Activated naive CD4-positive, alpha-beta T cell treated with anti-CD3 and anti-CD28 coated beads, Interleukin-2, amount 10 ng/mL, durations not matched to agents 7 days and 5 days (primary cell): ENCODE measurements at regions not wholly inside any gene's neighbourhood (a gene's known extent, or its start where the extent isn't known, plus 50 kb on each side); places are given as distances from the start of the nearest gene placed in this dataset.

ENCODE experiments used
- CTCF ChIA-PET: fragments of 350-600 bp; sonication (Branson Sonifier 250); formaldehyde crosslinking; loops from one replicate; lab custom pipeline; 2021; ENCODE audit warnings: antibody characterized with exemption; lab: Charles Lee
- DNase-seq: peaks from one replicate; pipeline ENCODE4 v3.0.0-alpha.2; 2020
- H3K27ac Mint-ChIP-seq: one replicate; pipeline ENCODE4 v1.8.0; 2021; ENCODE audit warnings: mild to moderate bottlenecking, moderate library complexity, mixed read lengths
- H3K27me3 Mint-ChIP-seq: one replicate; pipeline ENCODE4 v1.8.0; 2021; ENCODE audit warnings: mild to moderate bottlenecking, mixed read lengths
- H3K36me3 Mint-ChIP-seq: one replicate; pipeline ENCODE4 v1.8.0; 2021; ENCODE audit warnings: mixed read lengths
- H3K4me1 Mint-ChIP-seq: one replicate; pipeline ENCODE4 v1.8.0; 2021; ENCODE audit warnings: mixed read lengths
- H3K4me3 Mint-ChIP-seq: one replicate; pipeline ENCODE4 v1.8.0; 2021; ENCODE audit warnings: mild to moderate bottlenecking, moderate library complexity, mixed read lengths
- H3K9me3 Mint-ChIP-seq: one replicate; pipeline ENCODE4 v1.8.0; 2021; ENCODE audit warnings: mixed read lengths

DNA sequence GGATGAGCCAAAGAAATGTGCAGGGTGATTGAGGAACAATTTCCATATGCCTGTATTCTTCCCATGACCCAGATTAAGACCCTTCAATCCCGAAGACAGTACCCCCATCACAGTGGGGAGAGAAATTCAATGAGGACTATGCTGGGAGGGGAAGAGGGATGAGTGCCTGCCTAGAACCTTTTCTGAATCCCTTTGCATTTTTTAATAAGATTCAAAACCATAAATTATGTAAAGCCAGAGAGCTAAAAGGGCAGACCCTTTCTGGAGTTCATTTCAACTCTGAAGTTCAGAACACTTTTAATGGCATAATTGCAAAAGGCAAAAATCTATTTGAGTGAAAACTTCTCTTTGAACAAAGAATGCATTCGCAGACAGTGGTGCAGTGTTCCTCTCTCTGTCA is 529.5 kb downstream of the NTRK3 start:
- peaks cover 3% of the 10 kb centered on the region for H3K4me1 Mint-ChIP-seq
- CTCF ChIA-PET, result no interaction called here
- no peaks in the 10 kb centered on the region for H3K36me3 Mint-ChIP-seq
- DNase-seq, result no peak
- H3K27me3 Mint-ChIP-seq, result peaks cover 14% of the 10 kb centered on the region
- H3K27ac Mint-ChIP-seq, result no peak overlapping the region
- no peaks in the 10 kb centered on the region for H3K9me3 Mint-ChIP-seq
- H3K4me3 Mint-ChIP-seq, result no peak overlapping the region

DNA sequence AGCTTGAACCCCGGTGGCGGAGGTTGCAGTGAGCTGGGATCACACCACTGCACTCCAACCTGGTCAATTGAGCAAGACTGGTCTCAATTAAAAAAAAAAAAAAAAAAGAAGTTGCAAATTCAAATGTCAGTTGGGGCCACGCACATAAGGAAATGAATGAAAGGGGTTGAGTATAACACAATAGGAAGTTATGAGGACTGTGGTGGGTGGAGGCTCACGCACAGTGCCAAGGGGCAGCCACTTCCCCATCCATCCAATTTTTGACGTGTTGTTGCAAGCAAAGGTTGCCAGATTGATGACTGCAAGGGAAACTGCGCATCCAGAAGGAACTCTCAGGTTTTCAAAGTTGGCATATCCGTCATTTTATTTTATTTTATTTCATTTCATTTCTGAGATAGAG is 532.2 kb downstream of the NTRK3 start:
- peaks cover 14% of the 10 kb centered on the region for H3K27me3 Mint-ChIP-seq
- CTCF ChIA-PET, result no interaction called here
- peaks cover 4% of the 10 kb centered on the region for H3K9me3 Mint-ChIP-seq
- DNase-seq, result no peak
- no peaks in the 10 kb centered on the region for H3K36me3 Mint-ChIP-seq
- H3K27ac Mint-ChIP-seq, result no peak overlapping the region
- no peak overlapping the region for H3K4me3 Mint-ChIP-seq
- peaks cover 3% of the 10 kb centered on the region for H3K4me1 Mint-ChIP-seq

DNA sequence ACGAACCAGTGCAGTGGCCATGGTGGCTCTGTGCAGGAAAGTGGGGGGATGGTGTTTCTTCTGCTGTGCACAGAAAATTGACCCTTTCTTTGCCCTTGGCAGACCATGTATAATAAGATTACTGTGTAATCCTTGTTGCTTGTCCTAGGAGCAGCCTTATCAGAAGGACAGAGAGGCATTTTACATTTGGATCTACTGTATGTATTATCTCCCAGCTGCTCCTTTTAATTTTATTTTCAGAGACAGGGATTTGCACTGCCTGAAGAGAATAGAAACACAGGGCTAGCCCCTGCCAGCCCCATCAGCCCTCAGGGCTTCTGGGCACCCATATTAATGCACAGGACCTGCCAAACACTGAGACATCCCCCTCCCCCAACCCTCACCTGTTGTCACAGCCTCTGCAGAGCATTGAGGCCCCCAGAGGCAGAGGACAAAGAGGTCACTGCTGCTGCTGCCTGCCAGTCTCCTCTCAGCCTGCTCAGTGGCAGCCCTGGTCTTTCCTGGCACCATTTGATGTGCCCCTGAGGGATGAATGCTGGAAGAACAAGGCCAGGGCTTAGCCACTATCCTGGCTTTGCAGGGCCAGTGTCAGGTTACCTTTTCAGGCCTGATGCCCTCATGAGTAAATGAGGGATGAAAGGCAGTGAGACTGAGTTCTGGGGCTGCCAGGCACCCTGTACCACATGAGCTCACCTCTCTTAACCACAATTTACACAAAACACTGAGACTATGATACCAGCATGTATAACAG is 533.4 kb downstream of the NTRK3 start:
- Mint-ChIP-seq H3K27me3 (peaks cover 14% of the 10 kb centered on the region), H3K36me3 (no peaks in the 10 kb centered on the region), H3K4me3 (no peak overlapping the region), H3K9me3 (peaks cover 4% of the 10 kb centered on the region), H3K4me1 (peaks cover 3% of the 10 kb centered on the region), H3K27ac (no peak overlapping the region)
- DNase-seq, result no peak
- CTCF ChIA-PET, result no interaction called here

DNA sequence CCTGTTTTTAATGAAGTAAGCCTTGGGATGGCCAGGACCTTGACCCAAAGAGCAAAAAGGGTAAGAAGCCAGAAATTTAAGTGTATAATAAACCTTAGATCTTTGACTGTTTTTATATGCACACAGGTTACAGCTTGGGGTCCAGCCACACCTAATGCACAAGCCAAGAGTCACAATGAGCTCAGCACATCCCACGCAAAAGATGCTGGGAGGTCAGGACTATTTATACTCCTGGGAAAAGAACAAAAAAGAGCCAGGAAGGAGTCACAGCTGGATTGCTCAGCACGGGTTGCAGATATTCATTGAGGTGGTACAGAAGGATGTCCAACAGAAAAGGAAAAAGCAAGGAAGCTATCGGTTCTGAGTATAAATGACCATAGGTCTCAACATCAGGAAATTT is 536.3 kb downstream of the NTRK3 start:
- Mint-ChIP-seq H3K36me3 (no peaks in the 10 kb centered on the region), H3K4me1 (peaks cover 3% of the 10 kb centered on the region)

DNA sequence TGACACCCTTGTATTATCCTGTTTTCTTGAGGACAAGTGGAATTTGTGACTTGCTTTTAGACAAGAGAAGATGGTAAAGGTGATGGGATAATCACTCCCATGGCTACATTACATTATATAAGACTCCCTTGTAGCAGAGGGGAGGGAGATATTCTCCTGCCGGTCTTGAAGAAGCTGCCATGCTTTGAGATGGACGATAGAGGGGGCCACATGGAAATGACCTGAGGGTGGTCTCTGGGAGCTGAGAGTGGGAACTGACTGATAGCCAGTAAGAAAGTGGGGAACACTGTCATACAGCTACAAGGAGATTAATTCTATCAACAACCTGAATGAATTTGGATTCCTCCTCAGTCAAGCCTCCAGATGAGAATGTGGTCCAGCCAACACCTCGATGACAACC is 540.1 kb downstream of the NTRK3 start:
- Mint-ChIP-seq H3K9me3 (peaks cover 4% of the 10 kb centered on the region), H3K4me1 (peaks cover 3% of the 10 kb centered on the region), H3K4me3 (no peak overlapping the region), H3K27ac (no peak overlapping the region), H3K36me3 (no peaks in the 10 kb centered on the region), H3K27me3 (no peaks in the 10 kb centered on the region)
- CTCF ChIA-PET, result no interaction called here
- no peak for DNase-seq

More for the DNA sequence above, 536.3 kb downstream of the NTRK3 start:
- Mint-ChIP-seq H3K9me3 (peaks cover 4% of the 10 kb centered on the region), H3K4me3 (no peak overlapping the region), H3K27ac (no peak overlapping the region), H3K27me3 (no peaks in the 10 kb centered on the region)
- CTCF ChIA-PET, result interaction anchor here (0.7 kb wide), 1 partner anchor 525 kb away, joined by 3 read pairs; no protein-coding TSS in a partner anchor
- DNase-seq, result no peak

DNA sequence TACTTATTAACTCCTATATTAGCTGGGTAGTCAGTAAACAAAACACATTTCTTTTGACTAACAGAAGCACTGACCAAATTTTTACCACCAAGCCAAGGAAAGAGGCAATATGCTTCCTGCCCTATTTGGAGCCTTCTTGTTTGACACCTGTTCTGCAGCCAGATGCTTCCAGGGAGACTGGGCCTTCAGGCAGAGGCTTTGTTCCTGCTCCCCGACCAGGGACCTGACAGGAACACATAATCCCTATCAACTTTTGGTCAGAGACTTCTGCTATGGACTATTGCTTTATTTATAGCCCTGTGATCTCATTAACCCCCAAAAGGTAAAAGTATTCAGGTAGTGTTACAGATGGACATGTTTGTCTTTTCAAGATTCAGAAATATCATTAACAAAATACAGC is 541.3 kb downstream of the NTRK3 start:
- no peak overlapping the region for H3K4me3 Mint-ChIP-seq
- DNase-seq, result no peak
- H3K27ac Mint-ChIP-seq, result no peak overlapping the region
- peaks cover 1% of the 10 kb centered on the region for H3K9me3 Mint-ChIP-seq
- CTCF ChIA-PET, result interaction anchor here (1.0 kb wide), 1 partner anchor 18 kb away, joined by 3 read pairs; no protein-coding TSS in a partner anchor
- peaks cover 3% of the 10 kb centered on the region for H3K4me1 Mint-ChIP-seq
- H3K27me3 Mint-ChIP-seq, result no peaks in the 10 kb centered on the region
- no peaks in the 10 kb centered on the region for H3K36me3 Mint-ChIP-seq

DNA sequence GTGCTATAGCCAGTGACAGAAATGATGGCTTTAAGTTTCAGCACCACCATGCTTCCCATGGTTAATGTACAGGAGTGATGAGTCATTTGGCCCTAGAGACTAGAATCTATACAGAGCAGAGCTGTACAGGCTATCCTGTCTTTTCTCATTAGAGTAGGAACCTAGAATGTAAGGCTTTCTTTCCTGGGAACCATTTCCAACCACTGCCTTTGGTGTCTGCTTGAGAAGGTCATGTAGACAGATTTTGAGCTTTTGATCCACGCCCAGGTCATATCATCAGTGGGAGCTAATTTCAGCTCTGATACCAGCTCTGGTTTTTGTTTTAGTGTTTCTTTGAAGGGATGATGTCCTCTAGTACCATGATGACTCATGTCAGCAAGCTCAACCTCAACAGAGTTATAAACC is 543.1 kb downstream of the NTRK3 start:
- Mint-ChIP-seq H3K9me3 (no peaks in the 10 kb centered on the region), H3K27ac (no peak overlapping the region), H3K27me3 (no peaks in the 10 kb centered on the region), H3K36me3 (no peaks in the 10 kb centered on the region), H3K4me1 (peaks cover 3% of the 10 kb centered on the region), H3K4me3 (no peak overlapping the region)
- no peak for DNase-seq
- CTCF ChIA-PET, result no interaction called here

DNA sequence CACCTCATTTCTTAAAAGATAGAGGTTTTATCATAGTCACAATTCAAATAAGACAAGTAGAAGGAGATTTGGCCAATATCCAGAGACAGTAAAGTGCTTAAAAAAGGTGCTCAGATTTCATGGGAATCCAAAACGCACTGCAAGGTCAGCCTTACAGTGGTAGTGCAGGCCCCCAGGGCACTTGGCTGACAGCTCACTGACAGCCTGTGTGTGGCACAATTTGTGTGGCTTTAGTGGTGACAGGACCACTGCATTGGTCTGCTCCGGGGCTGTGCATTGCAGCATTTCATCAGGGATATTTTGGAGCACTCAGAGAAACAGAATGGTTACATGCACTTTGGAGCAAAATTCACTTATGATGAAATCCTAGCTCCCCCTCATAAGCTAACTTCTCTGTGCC is 544.3 kb downstream of the NTRK3 start:
- H3K4me3 Mint-ChIP-seq, result no peak overlapping the region
- CTCF ChIA-PET, result no interaction called here
- no peak overlapping the region for H3K27ac Mint-ChIP-seq
- no peaks in the 10 kb centered on the region for H3K36me3 Mint-ChIP-seq
- peaks cover 3% of the 10 kb centered on the region for H3K4me1 Mint-ChIP-seq
- no peaks in the 10 kb centered on the region for H3K27me3 Mint-ChIP-seq
- DNase-seq, result no peak
- no peaks in the 10 kb centered on the region for H3K9me3 Mint-ChIP-seq

DNA sequence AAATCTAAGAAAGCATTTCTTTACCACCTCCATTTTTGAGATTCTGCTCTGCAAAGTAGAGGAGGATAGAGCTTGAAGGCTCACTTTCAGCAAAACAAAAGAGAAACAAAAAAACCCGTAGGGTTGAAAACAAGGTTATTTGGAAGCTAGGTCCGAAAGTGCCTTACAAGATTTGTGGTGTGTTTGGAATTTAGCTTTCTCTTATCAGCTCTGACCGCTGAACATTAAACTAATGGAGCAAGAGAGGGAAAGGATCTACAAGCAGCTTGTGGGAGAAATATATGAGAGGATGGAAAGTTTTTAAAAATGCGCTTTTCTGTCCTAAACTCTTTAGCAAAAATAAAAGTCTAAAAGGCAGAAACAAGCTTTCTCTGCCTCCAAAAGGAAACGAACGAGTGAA is 545.5 kb downstream of the NTRK3 start:
- CTCF ChIA-PET, result interaction anchor here (0.7 kb wide), 2 partner anchors 105 to 736 kb away, joined by 3 read pairs; no protein-coding TSS in a partner anchor
- no peak overlapping the region for H3K4me3 Mint-ChIP-seq
- H3K27me3 Mint-ChIP-seq, result no peaks in the 10 kb centered on the region
- DNase-seq, result no peak
- peaks cover 3% of the 10 kb centered on the region for H3K4me1 Mint-ChIP-seq
- no peak overlapping the region for H3K27ac Mint-ChIP-seq
- H3K36me3 Mint-ChIP-seq, result no peaks in the 10 kb centered on the region
- H3K9me3 Mint-ChIP-seq, result no peaks in the 10 kb centered on the region

DNA sequence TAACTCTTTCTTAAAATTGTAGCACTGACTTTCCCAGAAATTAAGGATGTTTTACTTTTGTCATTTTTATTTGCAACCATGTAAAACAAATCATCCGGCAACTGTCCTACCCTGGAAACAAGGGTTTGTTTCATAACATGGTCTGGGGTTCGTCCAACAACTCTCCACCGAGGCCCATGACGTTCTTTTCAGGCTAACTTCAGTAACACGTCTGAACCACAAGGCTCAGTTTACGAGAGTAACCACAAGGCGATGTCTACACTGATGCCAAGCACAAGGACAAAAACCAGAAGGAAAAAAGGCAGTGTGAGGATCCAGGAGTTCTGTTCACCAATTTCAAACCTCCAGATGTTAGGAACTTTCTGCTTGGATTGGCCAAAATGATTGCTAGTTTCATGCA is 546.1 kb downstream of the NTRK3 start:
- no peak overlapping the region for H3K27ac Mint-ChIP-seq
- H3K36me3 Mint-ChIP-seq, result no peaks in the 10 kb centered on the region
- CTCF ChIA-PET, result no interaction called here
- H3K4me3 Mint-ChIP-seq, result no peak overlapping the region
- H3K9me3 Mint-ChIP-seq, result no peaks in the 10 kb centered on the region
- H3K4me1 Mint-ChIP-seq, result peaks cover 3% of the 10 kb centered on the region
- DNase-seq, result no peak
- H3K27me3 Mint-ChIP-seq, result no peaks in the 10 kb centered on the region

DNA sequence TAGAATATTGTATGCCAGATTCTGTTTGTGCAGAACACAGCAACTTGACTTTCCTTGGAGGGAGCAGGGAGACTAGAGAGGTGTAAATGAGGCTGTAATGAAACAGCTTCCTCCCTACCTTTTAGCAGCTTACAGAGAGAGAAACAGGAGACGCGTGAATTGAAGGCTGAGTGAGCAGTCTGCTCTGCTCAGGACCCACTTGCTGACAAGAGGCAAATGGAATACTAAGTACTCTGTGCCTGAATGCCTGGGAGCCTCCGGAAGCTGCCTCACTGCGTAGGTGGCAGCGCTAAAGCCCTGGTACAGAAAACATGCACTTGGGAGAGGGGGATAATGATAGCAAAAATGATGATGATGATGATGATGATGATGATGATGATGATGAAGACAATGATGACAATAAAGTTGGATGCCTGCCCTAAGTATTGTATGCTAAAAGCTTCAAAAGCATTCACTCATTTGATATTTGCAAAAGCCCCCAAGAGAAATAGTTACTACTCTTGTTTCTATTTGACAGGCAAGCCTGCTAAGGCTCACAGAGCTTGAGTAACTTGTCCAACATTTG is 548.9 kb downstream of the NTRK3 start:
- Mint-ChIP-seq H3K4me1 (no peaks in the 10 kb centered on the region), H3K27ac (no peak overlapping the region), H3K27me3 (no peaks in the 10 kb centered on the region), H3K9me3 (no peaks in the 10 kb centered on the region), H3K36me3 (no peaks in the 10 kb centered on the region), H3K4me3 (no peak overlapping the region)
- DNase-seq, result no peak
- CTCF ChIA-PET, result no interaction called here

DNA sequence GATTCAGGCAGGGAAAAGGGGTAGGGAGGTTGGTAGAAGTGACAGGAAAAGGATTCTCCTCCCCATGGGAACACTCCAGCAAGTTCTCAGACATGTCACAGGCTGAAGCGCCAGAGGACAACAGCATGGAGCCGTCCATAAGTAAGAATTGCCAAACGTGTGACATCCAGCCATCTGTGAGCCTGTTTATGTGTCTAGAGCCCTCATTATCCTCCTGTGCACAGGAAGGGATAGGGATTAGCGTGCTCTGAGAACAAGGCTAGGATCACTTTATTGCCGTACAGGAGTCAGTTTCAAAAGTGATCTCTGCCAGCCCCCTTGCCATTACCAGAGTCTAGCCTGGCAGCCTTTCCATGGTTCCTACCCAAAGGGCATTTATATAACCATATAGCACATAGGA is 549.5 kb downstream of the NTRK3 start:
- DNase-seq, result no peak
- Mint-ChIP-seq H3K27me3 (no peaks in the 10 kb centered on the region), H3K4me3 (no peak overlapping the region), H3K27ac (peak overlapping the region; percentile 50), H3K9me3 (no peaks in the 10 kb centered on the region), H3K36me3 (no peaks in the 10 kb centered on the region), H3K4me1 (no peaks in the 10 kb centered on the region)
- CTCF ChIA-PET, result no interaction called here

DNA sequence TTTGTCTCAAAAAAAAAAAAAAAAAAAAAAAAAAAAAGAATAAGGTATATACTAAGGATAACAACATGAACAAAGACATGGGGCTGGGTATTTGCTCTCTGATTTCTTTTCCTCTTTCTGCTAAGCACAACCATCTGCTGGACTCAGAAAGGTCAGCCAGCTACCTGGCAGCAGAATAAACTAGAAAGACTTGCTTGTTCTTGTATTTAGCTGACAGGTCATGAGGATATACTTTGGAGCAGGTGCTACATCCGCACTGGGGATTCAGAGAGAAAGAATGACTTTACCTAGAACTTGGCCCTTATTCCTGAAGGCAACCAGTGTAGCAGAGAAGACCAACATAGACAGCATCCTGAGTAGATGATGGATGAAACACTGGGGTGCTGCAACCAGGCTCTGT is 550.5 kb downstream of the NTRK3 start:
- no peak overlapping the region for H3K27ac Mint-ChIP-seq
- no peaks in the 10 kb centered on the region for H3K36me3 Mint-ChIP-seq
- CTCF ChIA-PET, result no interaction called here
- H3K9me3 Mint-ChIP-seq, result no peaks in the 10 kb centered on the region
- DNase-seq, result no peak
- no peaks in the 10 kb centered on the region for H3K4me1 Mint-ChIP-seq
- no peak overlapping the region for H3K4me3 Mint-ChIP-seq
- H3K27me3 Mint-ChIP-seq, result no peaks in the 10 kb centered on the region

DNA sequence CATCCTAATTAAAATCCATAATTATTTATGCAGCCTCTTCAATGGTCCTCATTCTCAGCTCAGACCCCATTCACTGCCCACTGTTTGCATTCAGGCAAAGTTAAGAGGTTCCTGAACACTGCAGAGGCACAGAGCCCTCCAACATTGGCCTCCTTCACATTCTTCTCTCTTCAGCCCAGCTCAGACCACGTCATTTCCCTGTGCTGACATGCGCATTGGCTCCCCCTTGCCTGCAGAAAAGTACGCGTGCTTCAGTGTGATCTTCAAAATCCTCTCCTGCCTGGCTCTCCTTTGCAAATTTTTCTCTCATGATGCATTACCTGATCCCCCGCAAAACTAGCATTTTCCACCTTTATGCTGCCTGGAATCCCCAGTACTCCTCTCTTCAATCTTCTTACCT is 552.3 kb downstream of the NTRK3 start:
- no peaks in the 10 kb centered on the region for H3K4me1 Mint-ChIP-seq
- no peak overlapping the region for H3K4me3 Mint-ChIP-seq
- no peaks in the 10 kb centered on the region for H3K27me3 Mint-ChIP-seq
- CTCF ChIA-PET, result no interaction called here
- H3K27ac Mint-ChIP-seq, result no peak overlapping the region
- DNase-seq, result no peak
- H3K9me3 Mint-ChIP-seq, result peaks cover 4% of the 10 kb centered on the region
- H3K36me3 Mint-ChIP-seq, result no peaks in the 10 kb centered on the region
